ENCODE measurements at regions not wholly inside any gene's neighbourhood (a gene's known extent, or its start where the extent isn't known, plus 50 kb on each side); places are given as distances from the start of the nearest gene placed in this dataset.

- Histone ChIP-seq H3K4me3 (ENCODE audit: low read depth in 1 of 3, low read length in 3 of 3) (no peak overlapping the region), H3K27ac (ENCODE audit: low read depth in 1 of 2, low read length in 2 of 2) (no peak overlapping the region), H3K36me3 (ENCODE audit: control insufficient read depth in 4 of 4, insufficient read depth in 3 of 4, low read depth in 1 of 4, low read length in 3 of 4) (no peaks in the 10 kb centered on the region), H3K9me3 (ENCODE audit: control insufficient read depth in 4 of 4, low read length in 3 of 4) (no peaks in the 10 kb centered on the region), H3K4me1 (ENCODE audit: control insufficient read depth in 4 of 4, insufficient read depth in 4 of 4, low read length in 3 of 4) (no peaks in the 10 kb centered on the region), H3K27me3 (ENCODE audit: control insufficient read depth in 4 of 4, insufficient read depth in 4 of 4, low read length in 3 of 4) (no peaks in the 10 kb centered on the region), H3K9ac (ENCODE audit: low read depth in 1 of 2, low read length in 2 of 2) (no peak overlapping the region)
- no peak for TF ChIP-seq ZBTB33 (IDR thresholded peaks at IDR 0.05)
- no peak for TF ChIP-seq RAD21 (IDR thresholded peaks at IDR 0.05)
- TF ChIP-seq, protein P1, sequence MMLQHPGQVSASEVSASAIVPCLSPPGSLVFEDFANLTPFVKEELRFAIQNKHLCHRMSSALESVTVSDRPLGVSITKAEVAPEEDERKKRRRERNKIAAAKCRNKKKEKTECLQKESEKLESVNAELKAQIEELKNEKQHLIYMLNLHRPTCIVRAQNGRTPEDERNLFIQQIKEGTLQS (IDR thresholded peaks at IDR 0.05), result no peak
- TF ChIP-seq JUND (IDR thresholded peaks at IDR 0.05), result no peak
- no peak for TF ChIP-seq TAF1 (conservative IDR thresholded peaks at IDR 0.05)
- TF ChIP-seq, protein P2, sequence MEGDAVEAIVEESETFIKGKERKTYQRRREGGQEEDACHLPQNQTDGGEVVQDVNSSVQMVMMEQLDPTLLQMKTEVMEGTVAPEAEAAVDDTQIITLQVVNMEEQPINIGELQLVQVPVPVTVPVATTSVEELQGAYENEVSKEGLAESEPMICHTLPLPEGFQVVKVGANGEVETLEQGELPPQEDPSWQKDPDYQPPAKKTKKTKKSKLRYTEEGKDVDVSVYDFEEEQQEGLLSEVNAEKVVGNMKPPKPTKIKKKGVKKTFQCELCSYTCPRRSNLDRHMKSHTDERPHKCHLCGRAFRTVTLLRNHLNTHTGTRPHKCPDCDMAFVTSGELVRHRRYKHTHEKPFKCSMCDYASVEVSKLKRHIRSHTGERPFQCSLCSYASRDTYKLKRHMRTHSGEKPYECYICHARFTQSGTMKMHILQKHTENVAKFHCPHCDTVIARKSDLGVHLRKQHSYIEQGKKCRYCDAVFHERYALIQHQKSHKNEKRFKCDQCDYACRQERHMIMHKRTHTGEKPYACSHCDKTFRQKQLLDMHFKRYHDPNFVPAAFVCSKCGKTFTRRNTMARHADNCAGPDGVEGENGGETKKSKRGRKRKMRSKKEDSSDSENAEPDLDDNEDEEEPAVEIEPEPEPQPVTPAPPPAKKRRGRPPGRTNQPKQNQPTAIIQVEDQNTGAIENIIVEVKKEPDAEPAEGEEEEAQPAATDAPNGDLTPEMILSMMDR (IDR thresholded peaks at IDR 0.05; ENCODE audit: low read depth, low read length, missing input control), result no peak
- TF ChIP-seq, protein P3, sequence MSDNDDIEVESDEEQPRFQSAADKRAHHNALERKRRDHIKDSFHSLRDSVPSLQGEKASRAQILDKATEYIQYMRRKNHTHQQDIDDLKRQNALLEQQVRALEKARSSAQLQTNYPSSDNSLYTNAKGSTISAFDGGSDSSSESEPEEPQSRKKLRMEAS (IDR thresholded peaks at IDR 0.05), result no peak
- TF ChIP-seq NR2F2 (IDR thresholded peaks at IDR 0.05), result no peak
- no peak for TF ChIP-seq HNF4G (IDR thresholded peaks at IDR 0.05)
- TF ChIP-seq REST (IDR thresholded peaks at IDR 0.05), result no peak
- TF ChIP-seq EGR1 (IDR thresholded peaks at IDR 0.05; ENCODE audit: low read depth in 2 of 2), result no peak
- TF ChIP-seq HNF4A (conservative IDR thresholded peaks at IDR 0.05), result no peak
- TF ChIP-seq GABPA (IDR thresholded peaks at IDR 0.05 in 1 of 2, conservative IDR thresholded peaks at IDR 0.05 in 1 of 2), result no peak
- TF ChIP-seq RXRA (IDR thresholded peaks at IDR 0.05), result no peak
- 79% methylated on average over 6 of the region's 6 CpGs for WGBS
- no peak for DNase-seq (ENCODE audit: low spot score)
Measured at GRCh38 chr5:125969011-125969813, 454.0 kb upstream of the GRAMD2B start.

- no peak overlapping the region for H3K9ac ChIP-seq (ENCODE audit: low read depth in 1 of 2, low read length in 2 of 2)
- H3K4me3 ChIP-seq (ENCODE audit: low read depth in 1 of 3, low read length in 3 of 3), result no peak overlapping the region
- H3K4me1 ChIP-seq (ENCODE audit: control insufficient read depth in 4 of 4, insufficient read depth in 4 of 4, low read length in 3 of 4), result no peaks in the 10 kb centered on the region
- H3K36me3 ChIP-seq (ENCODE audit: control insufficient read depth in 4 of 4, insufficient read depth in 3 of 4, low read depth in 1 of 4, low read length in 3 of 4), result no peaks in the 10 kb centered on the region
- H3K27me3 ChIP-seq (ENCODE audit: control insufficient read depth in 4 of 4, insufficient read depth in 4 of 4, low read length in 3 of 4), result no peaks in the 10 kb centered on the region
- TF ChIP-seq RXRA (IDR thresholded peaks at IDR 0.05) (no peak), FOXA1 (IDR thresholded peaks at IDR 0.05) (no peak), NR2F2 (IDR thresholded peaks at IDR 0.05) (no peak), TAF1 (conservative IDR thresholded peaks at IDR 0.05) (no peak)
- TF ChIP-seq, protein P1 (IDR thresholded peaks at IDR 0.05), result no peak
- H3K9me3 ChIP-seq (ENCODE audit: control insufficient read depth in 4 of 4, low read length in 3 of 4), result no peaks in the 10 kb centered on the region
- WGBS, result 91% methylated on average over 1 of the region's 1 CpG
- no peak overlapping the region for H3K27ac ChIP-seq (ENCODE audit: low read depth in 1 of 2, low read length in 2 of 2)
- DNase-seq (ENCODE audit: low spot score), result no peak
Measured at GRCh38 chr5:125969814-125970171, 453.4 kb upstream of the GRAMD2B start.

All from liver (tissue), 8 donors.